GM12872 (cell line): ENCODE measurements at regions not wholly inside any gene's neighbourhood (a gene's known extent, or its start where the extent isn't known, plus 50 kb on each side); places are given as distances from the start of the nearest gene placed in this dataset.

Experiments
- CTCF ChIP-seq: IDR thresholded peaks from 3 replicates; pipeline ENCODE4 v1.5.1; 2011; ENCODE audit warnings: low read depth, mild to moderate bottlenecking, low read length, moderate library complexity; ENCODE audit not compliant: insufficient read depth

GRCh38 chr11:39810358-39810757 lies 1649.1 kb downstream of the LRRC4C start:
- TF ChIP-seq CTCF, result no peak

GRCh38 chr11:39809833-39810232 lies 1649.6 kb downstream of the LRRC4C start:
- TF ChIP-seq CTCF, result no peak

DNA sequence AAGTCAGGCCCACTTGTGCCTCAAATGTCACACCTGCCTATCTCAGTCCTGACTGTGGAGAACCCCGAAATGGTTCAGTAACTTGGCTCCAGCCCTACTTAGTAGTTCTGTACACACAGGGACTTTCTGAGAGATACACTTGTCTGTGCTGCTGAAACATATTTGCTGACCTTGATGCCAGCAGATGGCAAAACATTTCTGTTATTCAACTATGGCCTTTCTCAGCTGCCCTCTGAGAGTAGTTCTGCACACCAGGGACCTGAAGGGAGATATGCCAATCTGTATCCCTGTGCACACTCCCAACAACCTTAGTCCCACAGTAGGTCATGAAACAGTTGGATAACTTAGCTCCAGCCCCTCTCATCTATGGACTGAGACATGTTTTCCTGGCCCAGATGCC lies 1651.5 kb downstream of the LRRC4C start:
- TF ChIP-seq CTCF, result no peak

- no peak for TF ChIP-seq CTCF
Observed at GRCh38 chr11:39806652-39807051, 1652.8 kb downstream of the LRRC4C start.

DNA sequence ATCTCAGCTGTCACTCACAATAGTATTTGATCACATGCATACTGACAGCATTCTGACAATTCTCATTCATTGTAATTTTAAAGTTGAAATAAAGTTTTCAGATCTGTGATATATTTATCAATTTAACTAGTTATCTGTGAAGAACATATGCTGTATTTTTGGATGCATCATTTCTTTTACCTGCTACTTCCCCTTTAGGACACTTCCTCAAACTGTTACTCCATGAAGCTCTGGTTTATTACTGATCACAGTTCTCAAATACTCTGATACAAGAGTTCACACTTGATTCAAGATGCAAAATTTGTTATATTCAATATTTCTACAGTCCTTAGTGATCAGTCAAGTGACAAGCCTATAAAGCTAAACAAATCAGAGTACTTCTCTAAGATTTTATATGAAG lies 1655.2 kb downstream of the LRRC4C start:
- no peak for TF ChIP-seq CTCF

DNA sequence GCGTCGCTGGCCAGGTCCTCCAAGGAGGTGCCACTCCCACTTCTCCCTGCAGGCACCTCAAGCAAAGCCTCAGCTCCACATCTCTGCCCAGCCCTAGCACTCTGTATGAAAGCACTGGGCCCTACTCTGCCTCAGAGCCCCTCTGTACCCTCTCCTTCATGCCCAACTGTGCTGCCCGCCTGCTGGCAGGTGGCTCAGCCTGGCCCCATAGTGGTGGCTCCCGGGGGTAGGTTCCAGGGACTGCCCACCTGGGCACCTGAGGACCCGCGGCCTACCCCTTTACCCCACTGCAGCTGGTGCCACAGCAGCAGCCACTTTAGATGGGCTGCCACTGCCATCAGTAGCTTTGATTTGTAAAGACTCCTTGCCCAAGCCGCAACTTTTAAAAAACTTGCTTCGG lies 1672.8 kb downstream of the LRRC4C start:
- no peak for TF ChIP-seq CTCF

DNA sequence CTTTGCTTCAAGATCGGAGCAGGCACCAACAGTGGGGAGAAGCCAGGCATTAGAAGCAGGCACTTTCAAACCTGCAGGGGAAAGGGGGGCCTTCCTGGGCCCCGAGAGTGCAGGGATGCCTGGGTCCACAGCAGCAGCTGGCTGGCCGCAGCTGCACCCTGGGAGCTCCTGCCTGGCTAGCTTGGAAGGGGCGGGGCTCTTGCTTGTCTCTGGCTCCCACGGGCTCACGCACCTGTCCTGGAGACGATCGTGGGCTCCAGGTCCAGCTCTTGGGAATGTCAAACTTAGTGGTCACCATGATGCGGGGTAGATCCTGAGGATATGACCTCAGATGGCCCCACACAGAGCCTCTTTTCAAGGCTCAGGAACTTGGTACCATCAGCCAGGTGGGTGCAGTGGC lies 1673.2 kb downstream of the LRRC4C start:
- TF ChIP-seq CTCF, result no peak

DNA sequence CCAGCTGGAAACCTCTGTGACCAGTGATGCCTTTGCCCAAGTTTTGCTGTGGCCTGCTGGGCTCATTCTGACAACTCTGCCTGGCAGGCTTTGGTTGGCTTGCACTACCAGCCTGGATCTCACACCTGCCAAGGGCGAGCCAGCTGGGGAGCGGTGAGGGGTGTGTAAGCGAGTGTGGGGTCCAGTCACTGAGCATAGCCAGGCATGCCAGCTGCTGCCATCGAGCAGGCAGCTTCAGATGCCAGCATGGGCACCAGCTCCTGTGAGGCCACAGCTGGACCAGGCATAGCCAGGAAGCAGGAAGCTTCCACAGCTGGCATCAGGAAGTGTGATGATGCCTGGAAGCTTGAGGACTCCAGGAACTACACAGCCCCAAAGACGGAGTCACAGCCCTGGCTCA lies 1674.6 kb downstream of the LRRC4C start:
- no peak for TF ChIP-seq CTCF
